ENCODE measurements at regions not wholly inside any gene's neighbourhood (a gene's known extent, or its start where the extent isn't known, plus 50 kb on each side); places are given as distances from the start of the nearest gene placed in this dataset.

DNA sequence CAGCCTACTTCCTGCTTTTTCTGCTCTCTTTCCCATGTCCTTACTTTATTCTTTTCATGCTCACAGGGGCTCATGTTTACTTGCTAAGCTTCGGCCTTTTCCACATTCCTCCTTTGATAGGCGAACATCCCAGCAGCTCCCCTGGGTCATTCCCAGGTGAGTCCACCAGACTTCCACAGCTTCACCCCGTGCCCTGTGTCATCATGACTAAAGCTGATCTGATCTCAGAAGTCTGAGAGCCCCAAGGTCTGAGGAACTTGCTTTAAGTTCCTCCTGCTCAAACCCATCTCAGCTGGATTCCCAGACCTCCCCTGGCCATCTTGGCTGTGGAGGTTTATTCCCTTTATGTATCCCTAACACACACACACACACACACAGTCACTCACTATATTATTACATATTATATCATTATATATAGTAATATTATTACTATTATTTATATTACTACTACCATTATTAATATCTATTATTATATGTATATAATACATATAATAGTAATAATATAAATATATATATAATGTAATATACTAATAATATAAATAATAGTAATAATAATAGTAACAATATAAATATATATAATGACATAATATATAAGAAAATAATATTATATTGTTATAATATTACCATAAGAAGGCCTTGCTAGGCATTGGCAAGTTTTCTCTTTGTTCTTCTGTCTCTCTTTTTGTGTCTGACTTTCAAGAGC is 295.9 kb downstream of the PTEN start:
- H3K23ac ChIP-seq (ENCODE audit: insufficient read length): no peak overlapping the region
- H3K4me3 ChIP-seq (ENCODE audit: extremely low read depth in 1 of 4, insufficient read depth in 2 of 4, low read depth in 3 of 4, low read length in 4 of 4): no peak overlapping the region
- no peak overlapping the region for H2BK20ac ChIP-seq (ENCODE audit: low read length)
- H3K4me1 ChIP-seq (replicated peaks in 1 of 4; ENCODE audit: control insufficient read depth in 3 of 4, insufficient read depth in 4 of 4, low read length in 3 of 4): no peaks in the 10 kb centered on the region; a peak in 1 of 7 replicates
- H3K27ac ChIP-seq (ENCODE audit: low read depth, low read length): no peak overlapping the region
- no peak overlapping the region for H3K14ac ChIP-seq (ENCODE audit: insufficient read length)
- no peak overlapping the region for H4K8ac ChIP-seq (ENCODE audit: extremely low read depth, insufficient read depth, low read length)
- WGBS, 2 experiments (ENCODE audit: extremely low coverage in 1 of 2, insufficient coverage in 1 of 2, insufficient read length in 1 of 2, insufficient replicate concordance in 2 of 2, low coverage in 1 of 2, low lambda C conversion rate in 2 of 2, missing lambda C conversion rate in 1 of 2): 62% methylated on average over 3 of the region's 3 CpGs; no CpG with 5 or more reads in 1 of the 2 experiments
- no peaks in the 10 kb centered on the region for H3K9me3 ChIP-seq (ENCODE audit: insufficient read depth in 2 of 2, low read depth in 1 of 2, low read length in 1 of 2)
- no peak overlapping the region for H4K5ac ChIP-seq (ENCODE audit: insufficient read length, low read depth, low read length)
- H3K36me3 ChIP-seq (ENCODE audit: control insufficient read depth in 2 of 4, insufficient read depth in 4 of 4, low read length in 3 of 4): no peaks in the 10 kb centered on the region
- no peaks in the 10 kb centered on the region for H4K20me1 ChIP-seq (replicated peaks in 1 of 2; ENCODE audit: control insufficient read depth in 1 of 2, insufficient read depth in 2 of 2, low read length in 2 of 2)
- no peak overlapping the region for H2BK5ac ChIP-seq (ENCODE audit: low read depth, low read length)
- POLR2A ChIA-PET (ENCODE audit: partially characterized antibody): no interaction called here
- CTCF ChIA-PET (ENCODE audit: partially characterized antibody): interaction anchor here (1.0 kb wide), 1 partner anchor 159 kb away, joined by 4 read pairs; no protein-coding TSS in a partner anchor
- no peak overlapping the region for H2AFZ ChIP-seq (ENCODE audit: low read length)
- H2AK5ac ChIP-seq (ENCODE audit: low read depth, low read length): no peak overlapping the region
- no peak overlapping the region for H3K4me2 ChIP-seq (ENCODE audit: insufficient read depth in 1 of 2, low read depth in 2 of 2, low read length in 2 of 2)
- no peak overlapping the region; the same call in 1 of the 2 replicates for H3K18ac ChIP-seq (ENCODE audit: extremely low read depth, low read length)
- H3K4ac ChIP-seq (replicated peaks; ENCODE audit: insufficient read length, low read depth, low read length): no peak overlapping the region
- DNase-seq (ENCODE audit: low read depth in 1 of 2, low spot score in 2 of 2) (no peak), FAIRE-seq (no peak)
- no peaks in the 10 kb centered on the region for H3K79me2 ChIP-seq (ENCODE audit: control insufficient read depth in 1 of 2, insufficient read depth in 2 of 2, low read length in 2 of 2)
- no peak overlapping the region for H2BK12ac ChIP-seq (ENCODE audit: low read depth, low read length)
- H3K56ac ChIP-seq (replicated peaks; ENCODE audit: insufficient read length, low read depth, low read length): no peak overlapping the region
- no peak overlapping the region for H2BK15ac ChIP-seq (ENCODE audit: low read length)
- H3K79me1 ChIP-seq (ENCODE audit: low read depth, low read length): no peaks in the 10 kb centered on the region
- no peak overlapping the region for H4K91ac ChIP-seq (replicated peaks; ENCODE audit: insufficient read length, low read length)
- H2BK120ac ChIP-seq (replicated peaks; ENCODE audit: low read depth, low read length): no peak overlapping the region
- no peak overlapping the region for H3K9ac ChIP-seq (replicated peaks in 1 of 4; ENCODE audit: extremely low read depth in 1 of 4, low read depth in 3 of 4, low read length in 3 of 4)
- TF ChIP-seq TAF7 (optimal IDR thresholded peaks at IDR 0.05; ENCODE audit: borderline replicate concordance, low read depth, low read length) (no peak), GABPA (IDR thresholded peaks at IDR 0.05; ENCODE audit: borderline replicate concordance, insufficient read depth, low read length) (no peak)
- no peaks in the 10 kb centered on the region for H3K23me2 ChIP-seq (ENCODE audit: low read depth, low read length)
- H3K27me3 ChIP-seq (replicated peaks in 1 of 4; ENCODE audit: control insufficient read depth in 3 of 4, extremely low read depth in 1 of 4, insufficient read depth in 3 of 4, low read length in 3 of 4): no peaks in the 10 kb centered on the region

Measured in H1 (cell line).